ENCODE measurements at regions not wholly inside any gene's neighbourhood (a gene's known extent, or its start where the extent isn't known, plus 50 kb on each side); places are given as distances from the start of the nearest gene placed in this dataset.
"Not testable (repeated sequence)": the region's sequence is repeated elsewhere in the genome, so short reads cannot be mapped to it uniquely, and the experiment has no call there.

- no peak for DNase-seq
Measured at GRCh38 chr18:40296717-40297413, 1658.2 kb upstream of the PIK3C3 start.

GRCh38 chr18:40292985-40293710, 1661.9 kb upstream of the PIK3C3 start:
- peak; percentile 7 to 9 for DNase-seq

GRCh38 chr18:40283560-40283959, 1671.5 kb upstream of the PIK3C3 start:
- no peak for DNase-seq

GRCh38 chr18:40281356-40281755, 1673.7 kb upstream of the PIK3C3 start:
- DNase-seq: not testable (repeated sequence)

GRCh38 chr18:40274618-40275196, 1680.3 kb upstream of the PIK3C3 start:
- DNase-seq: no peak

- no peak for DNase-seq
Measured at GRCh38 chr18:40272630-40273231, 1682.3 kb upstream of the PIK3C3 start.

GRCh38 chr18:40259115-40259835, 1695.8 kb upstream of the PIK3C3 start:
- DNase-seq: no peak

- no peak for DNase-seq
Measured at GRCh38 chr18:40258311-40258710, 1696.7 kb upstream of the PIK3C3 start.

- no peak for DNase-seq
Measured at GRCh38 chr18:40250236-40250635, 1704.8 kb upstream of the PIK3C3 start.

GRCh38 chr18:40249390-40250080, 1705.5 kb upstream of the PIK3C3 start:
- DNase-seq: no peak

GRCh38 chr18:40245612-40246011, 1709.4 kb upstream of the PIK3C3 start:
- DNase-seq: not testable (repeated sequence)

- DNase-seq: no peak
Measured at GRCh38 chr18:40243607-40244006, 1711.4 kb upstream of the PIK3C3 start.

- DNase-seq: no peak
Measured at GRCh38 chr18:40235836-40236235, 1719.2 kb upstream of the PIK3C3 start.

GRCh38 chr18:40235323-40235722, 1719.7 kb upstream of the PIK3C3 start:
- DNase-seq: no peak

GRCh38 chr18:40233931-40234616, 1721.0 kb upstream of the PIK3C3 start:
- DNase-seq: no peak

- no peak for DNase-seq
Measured at GRCh38 chr18:40222776-40223175, 1732.3 kb upstream of the PIK3C3 start.

GRCh38 chr18:40216856-40217255, 1738.2 kb upstream of the PIK3C3 start:
- DNase-seq: no peak

GRCh38 chr18:40215979-40216378, 1739.1 kb upstream of the PIK3C3 start:
- no peak for DNase-seq

- no peak for DNase-seq
Measured at GRCh38 chr18:40210696-40211095, 1744.3 kb upstream of the PIK3C3 start.

- peak in 1 of 2 experiments; percentile 25 for DNase-seq
Measured at GRCh38 chr18:40208958-40209357, 1746.1 kb upstream of the PIK3C3 start.

- DNase-seq: no peak
Measured at GRCh38 chr18:40197711-40198110, 1757.3 kb upstream of the PIK3C3 start.

- no peak for DNase-seq
Measured at GRCh38 chr18:40186677-40187076, 1768.4 kb upstream of the PIK3C3 start.
